ENCODE measurements at regions not wholly inside any gene's neighbourhood (a gene's known extent, or its start where the extent isn't known, plus 50 kb on each side); places are given as distances from the start of the nearest gene placed in this dataset.

- TF ChIP-seq EZH2phosphoT487 (IDR thresholded peaks at IDR 0.05; ENCODE audit: insufficient read depth, low read depth) (no peak), EZH2 (IDR thresholded peaks at IDR 0.05; ENCODE audit: insufficient read depth, poor library complexity, severe bottlenecking) (no peak)
Measured at GRCh38 chr16:5736209-5736930, 638.8 kb upstream of the EEF2KMT start.

Data from GM23248 (cell line).